ENCODE measurements at regions not wholly inside any gene's neighbourhood (a gene's known extent, or its start where the extent isn't known, plus 50 kb on each side); places are given as distances from the start of the nearest gene placed in this dataset.
A peak's percentile ranks its signal among the peaks of the same experiment; 100 is the strongest.

GRCh38 chr1:219703368-219703639 is 90.4 kb upstream of the ZC3H11B start:
- TF ChIP-seq ZNF274 (IDR thresholded peaks at IDR 0.05; ENCODE audit: low read depth, low read length): no peak
- peak in 1 of 3 experiments; percentile 21; a peak in 1 of 6 replicates for TF ChIP-seq CTCF (IDR thresholded peaks at IDR 0.05 in 2 of 3, conservative IDR thresholded peaks at IDR 0.05 in 1 of 3; ENCODE audit: borderline replicate concordance in 1 of 3, insufficient read depth in 1 of 3, low read depth in 2 of 3, low read length in 2 of 3)
- TF ChIP-seq ATF3 (IDR thresholded peaks at IDR 0.05): no peak
- no peak for TF ChIP-seq MAX (IDR thresholded peaks at IDR 0.05)
- no peak for TF ChIP-seq EZH2phosphoT487 (IDR thresholded peaks at IDR 0.05; ENCODE audit: borderline replicate concordance)
- no peak for TF ChIP-seq EZH2 (IDR thresholded peaks at IDR 0.05)
- TF ChIP-seq POLR2A (IDR thresholded peaks at IDR 0.05; ENCODE audit: borderline replicate concordance, extremely low read depth, insufficient read depth, insufficient read length): no peak
- no peak for TF ChIP-seq REST (IDR thresholded peaks at IDR 0.05; ENCODE audit: low read depth)
- TF ChIP-seq SP1 (IDR thresholded peaks at IDR 0.05; ENCODE audit: low read depth): no peak
- no peak for TF ChIP-seq YY1 (IDR thresholded peaks at IDR 0.05; ENCODE audit: extremely low read depth, insufficient replicate concordance, low read depth, low read length)
- TF ChIP-seq ZFX (IDR thresholded peaks at IDR 0.05): no peak
- no peak for TF ChIP-seq TCF7L2 (IDR thresholded peaks at IDR 0.05; ENCODE audit: borderline replicate concordance, extremely low read depth, insufficient read depth, insufficient read length)
- TF ChIP-seq ZBTB33 (IDR thresholded peaks at IDR 0.05; ENCODE audit: extremely low read depth, insufficient replicate concordance, low read length): no peak

All from HCT116 (cell line).